ENCODE measurements at regions not wholly inside any gene's neighbourhood (a gene's known extent, or its start where the extent isn't known, plus 50 kb on each side); places are given as distances from the start of the nearest gene placed in this dataset.

- no peak for TF ChIP-seq CTCF (IDR thresholded peaks at IDR 0.05; ENCODE audit: low read depth, low read length)
- no peak overlapping the region for H3K4me3 ChIP-seq (ENCODE audit: low read depth, low read length)
Measured at GRCh38 chr20:60232380-60232779, 274.2 kb downstream of the CDH26 start.

GRCh38 chr20:60233018-60233630 is 274.9 kb downstream of the CDH26 start:
- no peak overlapping the region for H3K4me3 ChIP-seq (ENCODE audit: low read depth, low read length)
- no peak for TF ChIP-seq CTCF (IDR thresholded peaks at IDR 0.05; ENCODE audit: low read depth, low read length)

DNA sequence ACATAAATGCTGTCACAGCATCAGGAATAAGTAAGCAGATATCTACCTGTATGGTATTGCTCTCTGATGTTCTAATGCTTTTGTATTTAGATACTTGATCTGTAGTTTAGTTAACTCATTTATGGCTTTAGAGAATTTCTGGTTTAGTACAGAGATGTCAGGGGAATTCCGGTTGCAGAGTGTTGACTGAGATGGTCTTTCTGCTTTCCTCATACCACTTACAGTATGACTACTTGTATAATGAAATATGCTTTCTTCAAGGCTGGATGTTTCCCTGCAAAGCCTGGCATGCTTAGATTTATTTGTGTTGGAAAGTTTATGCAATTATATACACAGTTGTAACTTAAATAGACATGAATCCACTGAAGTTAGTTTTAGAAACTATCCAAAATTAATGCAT is 278.4 kb downstream of the CDH26 start:
- TF ChIP-seq CTCF (IDR thresholded peaks at IDR 0.05; ENCODE audit: low read depth, low read length) = no peak
- H3K4me3 ChIP-seq (ENCODE audit: low read depth, low read length) = no peak overlapping the region

DNA sequence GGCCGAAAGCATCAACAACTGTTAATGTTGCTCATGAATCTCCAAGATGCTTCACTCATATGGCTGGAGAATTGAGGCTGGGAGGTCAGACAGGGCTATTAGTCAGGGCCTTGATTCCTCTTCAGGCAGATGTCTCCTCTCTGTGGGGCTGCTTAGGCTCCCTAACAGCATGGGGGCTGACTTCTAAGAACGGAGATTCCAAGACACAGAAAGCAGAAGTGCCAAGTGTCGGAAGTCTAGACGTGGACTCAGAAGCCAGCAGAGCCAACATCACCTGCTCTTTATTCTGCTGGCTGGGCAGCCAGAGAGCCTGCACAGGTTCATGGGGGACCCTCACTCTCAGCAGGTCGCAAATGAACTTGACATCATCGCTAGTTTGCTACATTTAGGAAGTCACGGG is 279.8 kb downstream of the CDH26 start:
- TF ChIP-seq CTCF (IDR thresholded peaks at IDR 0.05; ENCODE audit: low read depth, low read length) = no peak
- no peak overlapping the region for H3K4me3 ChIP-seq (ENCODE audit: low read depth, low read length)

GRCh38 chr20:60238992-60239660 is 280.9 kb downstream of the CDH26 start:
- no peak overlapping the region for H3K4me3 ChIP-seq (ENCODE audit: low read depth, low read length)
- TF ChIP-seq CTCF (IDR thresholded peaks at IDR 0.05; ENCODE audit: low read depth, low read length) = no peak

- no peak overlapping the region for H3K4me3 ChIP-seq (ENCODE audit: low read depth, low read length)
- TF ChIP-seq CTCF (IDR thresholded peaks at IDR 0.05; ENCODE audit: low read depth, low read length) = no peak
Measured at GRCh38 chr20:60239956-60240355, 281.7 kb downstream of the CDH26 start.

DNA sequence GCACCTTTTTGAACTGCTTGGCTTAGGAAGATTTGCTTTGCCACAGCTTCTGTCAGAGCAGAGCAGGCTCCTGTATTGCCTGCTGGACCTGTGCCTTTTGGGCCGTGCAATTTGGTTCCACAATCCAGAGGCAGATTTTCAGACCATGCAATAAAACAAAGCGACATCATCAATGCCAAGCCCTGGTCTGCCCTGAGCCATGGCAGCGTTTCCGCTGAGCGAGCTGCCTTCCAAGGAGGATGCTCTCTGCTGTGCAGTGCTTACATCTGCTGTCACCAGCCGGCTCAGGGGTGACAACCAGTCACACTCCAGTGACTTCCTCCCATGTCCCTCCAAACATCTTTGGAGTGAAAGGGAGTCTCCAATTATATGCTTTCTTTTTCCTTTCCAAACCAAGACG is 282.2 kb downstream of the CDH26 start:
- TF ChIP-seq CTCF (IDR thresholded peaks at IDR 0.05; ENCODE audit: low read depth, low read length) = no peak
- H3K4me3 ChIP-seq (ENCODE audit: low read depth, low read length) = no peak overlapping the region
